Activated CD8-positive, alpha-beta memory T cell treated with anti-CD3 and anti-CD28 coated beads, Interleukin-2, amount 50 U/mL, for 24 hours (primary cell): ENCODE measurements at regions not wholly inside any gene's neighbourhood (a gene's known extent, or its start where the extent isn't known, plus 50 kb on each side); places are given as distances from the start of the nearest gene placed in this dataset.
"Not testable (repeated sequence)": the region's sequence is repeated elsewhere in the genome, so short reads cannot be mapped to it uniquely, and the experiment has no call there.

Source experiments
- DNase-seq: peaks from one replicate; pipeline ENCODE4 v3.0.0-alpha.2; 2020; ENCODE audit errors: extremely low read depth

- DNase-seq = no peak
Measured at GRCh38 chr2:143875295-143876233, 644.4 kb downstream of the ZEB2 start.

GRCh38 chr2:143873886-143874285 is 646.0 kb downstream of the ZEB2 start:
- DNase-seq = no peak

GRCh38 chr2:143870696-143871095 is 649.2 kb downstream of the ZEB2 start:
- no peak for DNase-seq

- no peak for DNase-seq
Measured at GRCh38 chr2:143856978-143857377, 662.9 kb downstream of the ZEB2 start.

- no peak for DNase-seq
Measured at GRCh38 chr2:143852759-143853158, 667.2 kb downstream of the ZEB2 start.

GRCh38 chr2:143850084-143850483 is 669.8 kb downstream of the ZEB2 start:
- no peak for DNase-seq

GRCh38 chr2:143847257-143847656 is 672.7 kb downstream of the ZEB2 start:
- no peak for DNase-seq

- DNase-seq = no peak
Measured at GRCh38 chr2:143844986-143845385, 674.9 kb downstream of the ZEB2 start.

GRCh38 chr2:143843686-143844085 is 676.2 kb downstream of the ZEB2 start:
- no peak for DNase-seq

GRCh38 chr2:143842836-143843235 is 677.1 kb downstream of the ZEB2 start:
- DNase-seq = no peak

GRCh38 chr2:143841935-143842334 is 678.0 kb downstream of the ZEB2 start:
- no peak for DNase-seq

- DNase-seq = no peak
Measured at GRCh38 chr2:143840601-143841000, 679.3 kb downstream of the ZEB2 start.

GRCh38 chr2:143840194-143840593 is 679.7 kb downstream of the ZEB2 start:
- no peak for DNase-seq

- DNase-seq = no peak
Measured at GRCh38 chr2:143839456-143839855, 680.5 kb downstream of the ZEB2 start.

GRCh38 chr2:143837055-143837454 is 682.9 kb downstream of the ZEB2 start:
- DNase-seq = not testable (repeated sequence)

- DNase-seq = no peak
Measured at GRCh38 chr2:143835481-143835880, 684.4 kb downstream of the ZEB2 start.

GRCh38 chr2:143833015-143833660 is 686.8 kb downstream of the ZEB2 start:
- DNase-seq = no peak

- no peak for DNase-seq
Measured at GRCh38 chr2:143830476-143830875, 689.4 kb downstream of the ZEB2 start.

GRCh38 chr2:143828763-143829537 is 691.0 kb downstream of the ZEB2 start:
- no peak for DNase-seq

- no peak for DNase-seq
Measured at GRCh38 chr2:143824791-143825190, 695.1 kb downstream of the ZEB2 start.

GRCh38 chr2:143823876-143824275 is 694.7 kb downstream of the ARHGAP15 start:
- no peak for DNase-seq

GRCh38 chr2:143823296-143823695 is 694.1 kb downstream of the ARHGAP15 start:
- no peak for DNase-seq
